C4-2B (cell line): ENCODE measurements at regions not wholly inside any gene's neighbourhood (a gene's known extent, or its start where the extent isn't known, plus 50 kb on each side); places are given as distances from the start of the nearest gene placed in this dataset.

Source experiments
- ZFX ChIP-seq: fragments of 450-650 bp; IDR thresholded peaks from 2 replicates; pipeline ENCODE4 v1.6.1; 2017
- TF ChIP-seq, protein P1 (sequence below): fragments of 450-650 bp; conservative IDR thresholded peaks from 2 replicates; pipeline ENCODE4 v1.5.1; 2017; ENCODE audit warnings: mild to moderate bottlenecking

DNA sequence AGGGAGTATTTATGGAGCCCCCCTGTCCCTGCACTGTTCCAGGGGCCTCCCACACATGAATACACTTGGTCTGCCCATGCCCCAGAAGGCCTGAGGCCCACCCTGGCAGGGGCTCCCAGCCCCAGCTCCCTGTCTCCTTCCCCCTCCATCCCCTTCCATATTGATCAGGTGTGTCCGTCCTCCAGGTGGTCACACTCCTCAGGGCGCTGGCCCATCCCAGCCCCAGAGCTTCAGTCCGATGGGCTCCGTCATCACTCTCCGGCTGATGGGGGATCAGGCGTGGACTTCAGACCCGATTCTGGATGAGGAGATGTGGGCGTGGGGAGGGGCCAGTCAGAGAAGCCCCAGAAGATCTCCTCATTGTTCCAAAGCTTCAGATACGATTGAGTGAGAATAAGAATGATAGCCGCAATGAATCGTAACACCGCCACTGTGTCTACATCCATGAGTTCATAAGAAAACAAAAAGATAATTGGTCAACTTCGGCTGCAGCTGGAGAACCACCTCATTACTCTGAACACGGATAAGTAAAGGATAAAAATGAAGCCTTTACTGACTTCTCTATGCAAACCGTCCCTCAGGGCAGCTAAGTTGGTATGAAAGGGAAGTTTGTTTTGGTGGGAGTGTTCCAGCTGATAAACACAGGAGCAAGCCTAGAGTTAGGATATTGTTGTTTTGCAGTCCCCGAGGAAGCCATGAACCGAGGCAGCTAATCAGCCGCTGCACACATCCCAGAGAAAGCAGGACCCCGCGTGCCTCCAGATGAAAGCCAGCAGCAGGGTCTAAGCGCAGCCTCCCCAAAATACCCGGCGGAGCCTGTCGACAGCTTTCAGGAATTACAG is 279.5 kb downstream of the NDUFA10 start:
- TF ChIP-seq, protein P1, sequence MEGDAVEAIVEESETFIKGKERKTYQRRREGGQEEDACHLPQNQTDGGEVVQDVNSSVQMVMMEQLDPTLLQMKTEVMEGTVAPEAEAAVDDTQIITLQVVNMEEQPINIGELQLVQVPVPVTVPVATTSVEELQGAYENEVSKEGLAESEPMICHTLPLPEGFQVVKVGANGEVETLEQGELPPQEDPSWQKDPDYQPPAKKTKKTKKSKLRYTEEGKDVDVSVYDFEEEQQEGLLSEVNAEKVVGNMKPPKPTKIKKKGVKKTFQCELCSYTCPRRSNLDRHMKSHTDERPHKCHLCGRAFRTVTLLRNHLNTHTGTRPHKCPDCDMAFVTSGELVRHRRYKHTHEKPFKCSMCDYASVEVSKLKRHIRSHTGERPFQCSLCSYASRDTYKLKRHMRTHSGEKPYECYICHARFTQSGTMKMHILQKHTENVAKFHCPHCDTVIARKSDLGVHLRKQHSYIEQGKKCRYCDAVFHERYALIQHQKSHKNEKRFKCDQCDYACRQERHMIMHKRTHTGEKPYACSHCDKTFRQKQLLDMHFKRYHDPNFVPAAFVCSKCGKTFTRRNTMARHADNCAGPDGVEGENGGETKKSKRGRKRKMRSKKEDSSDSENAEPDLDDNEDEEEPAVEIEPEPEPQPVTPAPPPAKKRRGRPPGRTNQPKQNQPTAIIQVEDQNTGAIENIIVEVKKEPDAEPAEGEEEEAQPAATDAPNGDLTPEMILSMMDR: no peak
- TF ChIP-seq ZFX: no peak
